Activated CD4-positive, alpha-beta T cell treated with anti-CD3 and anti-CD28 coated beads, Interleukin-2, Interleukin-4, amounts not matched to agents 100 ng/mL and 50 ng/mL, durations not matched to agents 16 hours and 8 hours (primary cell): ENCODE measurements at regions not wholly inside any gene's neighbourhood (a gene's known extent, or its start where the extent isn't known, plus 50 kb on each side); places are given as distances from the start of the nearest gene placed in this dataset.

Source experiments
- DNase-seq: peaks from one replicate; pipeline ENCODE4 v3.0.0-alpha.2; 2020; ENCODE audit warnings: low spot score

GRCh38 chr2:21253311-21254027 lies 129.7 kb downstream of the TDRD15 start:
- DNase-seq: no peak

GRCh38 chr2:21254170-21254965 lies 130.6 kb downstream of the TDRD15 start:
- DNase-seq: no peak

DNA sequence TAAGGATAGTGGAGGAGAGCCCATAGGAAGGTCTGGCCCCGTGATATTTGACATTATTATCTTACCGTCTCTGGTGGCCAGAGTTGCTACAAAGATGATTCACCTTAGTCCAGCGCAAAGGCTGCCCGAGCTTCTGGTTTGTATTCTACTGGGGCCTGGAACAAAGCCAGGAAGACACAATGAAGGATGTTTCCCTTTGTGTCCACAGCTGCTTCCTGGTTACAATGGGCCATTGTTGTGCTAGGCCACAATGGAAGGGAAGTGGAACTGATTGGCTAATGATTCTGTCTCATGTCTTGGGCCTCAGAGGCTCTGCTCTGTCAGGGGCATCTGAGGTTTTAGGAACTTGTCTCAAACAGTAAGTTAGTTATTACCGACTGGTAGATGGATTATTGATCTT lies 132.2 kb downstream of the TDRD15 start:
- DNase-seq: no peak

DNA sequence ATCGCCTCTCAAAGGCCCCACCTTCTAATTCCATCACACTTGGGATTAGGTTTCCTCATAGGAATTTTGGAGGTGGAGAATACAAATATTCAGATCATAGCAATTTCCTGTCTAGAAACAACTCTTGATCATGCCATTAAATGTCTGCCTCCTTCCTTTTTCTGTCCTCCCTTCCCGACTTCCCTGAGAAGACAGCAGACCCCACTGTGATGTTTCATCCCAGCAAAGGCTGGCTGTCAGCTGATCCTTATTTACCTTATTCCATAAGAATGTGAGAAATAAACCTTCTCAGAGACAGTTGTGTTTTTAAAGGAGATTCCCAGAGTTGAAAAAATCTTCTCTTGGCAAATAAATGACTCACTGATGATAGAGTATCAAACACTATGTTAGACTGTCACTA lies 133.9 kb downstream of the TDRD15 start:
- DNase-seq: no peak

DNA sequence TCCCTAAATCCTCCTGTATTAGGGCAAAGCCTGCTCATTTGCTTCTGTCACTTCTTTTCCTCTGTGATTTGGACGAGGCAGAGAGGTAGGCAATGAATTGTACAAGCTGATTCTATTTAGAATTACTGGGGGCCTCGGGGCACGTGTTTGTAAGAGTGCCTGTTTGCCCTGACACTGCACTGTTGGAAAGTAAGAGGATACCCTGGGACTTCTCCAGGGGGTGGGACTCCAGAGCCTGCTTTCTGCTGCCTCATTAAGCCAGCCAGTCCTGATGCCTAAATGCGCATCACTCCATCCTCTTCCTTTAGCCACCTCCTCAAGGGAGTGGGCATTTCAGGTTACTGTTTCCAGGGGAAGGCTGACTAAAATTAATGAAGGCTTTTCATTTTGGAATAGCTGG lies 134.3 kb downstream of the TDRD15 start:
- no peak for DNase-seq

GRCh38 chr2:21260311-21260710 lies 136.5 kb downstream of the TDRD15 start:
- no peak for DNase-seq

- DNase-seq: no peak
These were observed 137.8 kb downstream of the TDRD15 start for GRCh38 chr2:21261591-21261990.

GRCh38 chr2:21262426-21262940 lies 138.7 kb downstream of the TDRD15 start:
- no peak for DNase-seq

- no peak for DNase-seq
These were observed 139.9 kb downstream of the TDRD15 start for GRCh38 chr2:21263622-21264021.

GRCh38 chr2:21265752-21266151 lies 142.0 kb downstream of the TDRD15 start:
- DNase-seq: no peak

DNA sequence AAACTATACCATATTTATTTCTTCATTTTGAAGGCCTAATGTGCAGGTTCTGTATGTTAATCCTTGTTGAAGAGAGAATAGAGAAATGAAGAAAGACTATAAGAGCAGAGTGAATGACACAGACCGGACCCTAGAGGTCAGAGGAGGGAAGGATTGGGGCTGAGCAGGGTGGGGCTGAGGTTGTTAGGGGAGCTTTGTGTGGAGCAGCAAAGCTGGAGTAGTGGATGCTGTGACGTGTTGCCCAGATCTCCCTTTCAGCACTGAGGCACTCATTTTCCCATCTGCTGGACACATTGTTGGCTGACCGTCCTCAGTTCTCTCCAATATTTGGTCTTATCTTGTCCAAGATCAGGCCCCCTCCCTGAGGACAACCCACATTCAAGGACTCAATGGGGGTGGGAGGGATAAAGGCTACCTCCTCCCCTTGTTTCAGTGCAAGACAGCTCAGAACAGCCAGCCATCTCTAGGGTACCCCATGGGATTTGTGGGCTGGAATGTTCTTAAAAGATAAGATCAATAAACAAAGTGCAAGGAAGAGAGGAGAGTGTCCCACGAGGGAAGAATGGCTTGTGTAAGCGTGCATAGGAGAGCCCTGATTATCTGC lies 143.6 kb downstream of the TDRD15 start:
- DNase-seq: no peak

- no peak for DNase-seq
These were observed 144.6 kb downstream of the TDRD15 start for GRCh38 chr2:21268197-21268877.

DNA sequence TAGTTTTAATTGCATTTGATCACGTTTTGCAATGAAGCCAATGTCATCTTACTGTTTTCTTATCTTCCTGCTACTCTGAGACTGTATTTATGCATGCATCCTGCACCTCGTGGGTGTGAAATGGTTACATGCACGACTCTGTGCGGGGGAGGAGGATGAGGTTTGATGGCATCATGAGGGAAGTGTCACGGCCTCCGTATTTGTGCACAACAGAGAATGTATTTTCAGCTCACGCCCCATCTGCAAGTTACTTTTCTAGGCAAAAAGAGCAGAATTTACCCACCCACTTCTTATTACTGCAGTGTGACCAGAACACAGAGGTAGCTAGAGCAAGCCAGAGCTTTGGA lies 145.1 kb downstream of the TDRD15 start:
- DNase-seq: no peak

GRCh38 chr2:21269382-21269781 lies 145.6 kb downstream of the TDRD15 start:
- no peak for DNase-seq

- DNase-seq: no peak
These were observed 146.3 kb downstream of the TDRD15 start for GRCh38 chr2:21270083-21270491.

DNA sequence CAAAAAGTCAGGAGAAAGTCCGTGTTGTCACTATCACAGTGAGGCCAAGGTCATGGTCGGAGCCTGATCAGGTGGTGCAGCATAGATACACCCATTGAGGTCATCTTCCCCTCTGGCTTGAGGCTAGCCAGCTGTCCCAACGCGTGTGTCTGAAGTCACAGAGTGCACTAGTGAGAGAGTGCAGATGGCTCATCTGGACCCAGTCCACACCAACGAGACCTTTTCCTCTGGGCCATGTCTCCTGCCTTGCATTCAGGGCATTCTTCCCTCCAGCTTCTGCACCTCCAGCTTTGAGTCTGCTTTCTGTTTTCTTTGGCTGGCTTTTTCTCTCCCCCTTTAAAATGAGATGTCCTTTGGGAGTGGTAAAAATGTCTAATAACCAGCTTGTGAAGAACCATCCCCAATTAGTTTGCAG lies 146.9 kb downstream of the TDRD15 start:
- DNase-seq: no peak

DNA sequence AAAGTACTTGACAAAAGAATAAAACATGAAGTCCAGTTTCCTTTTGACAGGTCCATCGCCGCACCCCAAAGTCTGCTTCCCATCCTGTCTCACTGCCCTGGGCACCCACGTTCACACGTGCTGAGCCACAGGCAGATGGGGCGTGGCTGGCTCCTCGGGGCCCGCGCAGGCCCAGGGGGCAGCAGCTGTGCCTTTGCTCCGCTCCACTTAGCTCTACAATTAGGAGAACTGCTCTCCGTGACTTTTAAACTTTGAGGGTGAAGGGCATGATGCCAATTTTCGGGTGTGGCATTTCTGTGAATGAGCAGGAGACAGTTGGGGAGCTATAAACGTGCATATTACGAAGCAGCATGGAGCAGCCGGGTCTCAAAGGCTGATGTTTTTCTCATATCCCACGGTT lies 152.4 kb downstream of the TDRD15 start:
- DNase-seq: no peak

DNA sequence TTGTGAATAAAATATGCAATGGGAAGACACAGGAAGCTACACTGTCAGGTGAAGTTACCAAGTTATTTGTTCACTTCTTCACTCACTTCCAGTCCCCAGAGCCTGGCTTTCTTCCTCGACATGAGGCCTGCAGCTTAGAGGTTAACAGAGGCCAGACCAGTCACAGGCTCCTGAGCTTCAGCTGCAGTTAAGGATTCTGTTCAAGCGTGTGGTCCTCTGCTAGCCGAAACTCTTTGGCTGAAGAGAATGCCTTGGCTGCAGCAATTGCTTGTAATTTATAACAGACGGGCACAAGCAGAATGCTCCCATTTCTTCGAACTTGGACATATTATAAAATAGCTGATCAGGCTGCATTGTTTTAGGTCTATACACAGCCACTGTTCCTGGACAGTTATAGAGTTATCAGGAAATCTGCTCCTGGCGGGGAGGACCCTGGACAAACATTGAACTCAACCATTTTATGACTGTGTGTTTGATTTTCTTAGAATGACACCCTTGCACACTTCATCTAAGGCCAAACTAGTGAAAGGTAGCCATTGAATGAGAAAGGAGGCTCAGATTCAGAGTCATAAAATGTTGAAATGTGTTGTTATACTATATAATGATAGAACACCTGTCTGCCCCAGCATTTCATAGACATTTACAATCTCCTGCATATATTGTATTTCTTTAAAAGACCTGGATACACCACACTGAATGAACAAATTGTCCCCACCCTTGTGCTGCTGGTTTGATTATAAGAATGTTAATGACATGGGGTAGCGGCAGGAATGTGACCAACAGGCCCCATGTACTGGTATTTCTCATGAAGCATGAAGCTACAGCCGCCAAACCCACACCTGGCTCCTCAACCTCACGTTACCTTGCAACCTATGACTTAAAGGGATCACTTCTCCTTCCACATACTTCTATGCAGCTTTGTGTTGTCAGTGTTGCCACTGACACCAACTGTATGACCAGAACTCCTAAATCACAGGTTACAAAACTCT lies 153.6 kb downstream of the TDRD15 start:
- DNase-seq: no peak

DNA sequence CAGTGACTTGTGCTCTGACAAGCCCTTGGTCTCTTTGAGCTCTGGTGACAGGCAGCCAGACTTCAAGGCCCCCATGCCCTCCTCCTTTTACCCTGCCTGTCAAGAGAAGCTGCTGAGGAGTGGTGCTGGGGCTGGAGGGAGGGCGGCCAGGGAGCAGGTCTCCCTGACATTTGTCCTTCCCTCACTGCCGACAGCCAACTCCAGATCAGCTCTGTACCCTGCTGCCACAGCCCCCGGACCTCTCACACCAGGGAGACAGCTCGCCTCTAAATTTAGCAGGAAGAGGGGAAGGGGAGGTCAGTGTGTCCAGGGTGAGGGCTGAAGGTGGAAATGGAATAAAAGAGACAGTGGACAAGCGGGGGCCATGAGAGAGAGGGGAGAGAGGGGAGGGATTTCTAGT lies 155.8 kb downstream of the TDRD15 start:
- no peak for DNase-seq

GRCh38 chr2:21280793-21281192 lies 157.0 kb downstream of the TDRD15 start:
- DNase-seq: no peak

- no peak for DNase-seq
These were observed 157.6 kb downstream of the TDRD15 start for GRCh38 chr2:21281384-21281783.
